ENCODE measurements at regions not wholly inside any gene's neighbourhood (a gene's known extent, or its start where the extent isn't known, plus 50 kb on each side); places are given as distances from the start of the nearest gene placed in this dataset.

- BruUV-seq (replicated peaks): no TSS peak
- intact Hi-C loops (cut with micrococcal nuclease): loop anchor here (10.0 kb wide), 1 partner anchor 193 kb away; no protein-coding TSS in a partner anchor
- H3K27me3 Mint-ChIP-seq (ENCODE audit: insufficient read depth, unreplicated experiment): no peaks in the 10 kb centered on the region
- TF ChIP-seq CTCF (IDR thresholded peaks at IDR 0.05; ENCODE audit: unreplicated experiment): no peak
- H3K36me3 Mint-ChIP-seq (ENCODE audit: insufficient read depth, unreplicated experiment): no peaks in the 10 kb centered on the region
- ChIA-PET CTCF (no interaction called here), POLR2A (no interaction called here)
- no peak for DNase-seq (ENCODE audit: unreplicated experiment)
- H3K4me3 Mint-ChIP-seq (ENCODE audit: unreplicated experiment): no peak overlapping the region
- no peaks in the 10 kb centered on the region for H3K9me3 Mint-ChIP-seq (ENCODE audit: unreplicated experiment)
- peaks cover 9% of the 10 kb centered on the region for H3K4me1 Mint-ChIP-seq (ENCODE audit: insufficient read depth, unreplicated experiment)
- H3K27ac Mint-ChIP-seq (ENCODE audit: low read depth, unreplicated experiment): no peak overlapping the region
Observed at GRCh38 chr4:31041385-31041784, 321.2 kb downstream of the PCDH7 start.

- Mint-ChIP-seq H3K27me3 (ENCODE audit: insufficient read depth, unreplicated experiment) (no peaks in the 10 kb centered on the region), H3K4me3 (ENCODE audit: unreplicated experiment) (no peak overlapping the region), H3K27ac (ENCODE audit: low read depth, unreplicated experiment) (no peak overlapping the region), H3K36me3 (ENCODE audit: insufficient read depth, unreplicated experiment) (no peaks in the 10 kb centered on the region), H3K9me3 (ENCODE audit: unreplicated experiment) (no peaks in the 10 kb centered on the region), H3K4me1 (ENCODE audit: insufficient read depth, unreplicated experiment) (peaks cover 9% of the 10 kb centered on the region)
- no peak for DNase-seq (ENCODE audit: unreplicated experiment)
- intact Hi-C loops (cut with micrococcal nuclease): loop anchor here (10.0 kb wide), 1 partner anchor 193 kb away; no protein-coding TSS in a partner anchor
- TF ChIP-seq CTCF (IDR thresholded peaks at IDR 0.05; ENCODE audit: unreplicated experiment): no peak
- CTCF ChIA-PET: no interaction called here
- BruUV-seq (replicated peaks): no TSS peak
- POLR2A ChIA-PET: no interaction called here
Observed at GRCh38 chr4:31041853-31042252, 321.7 kb downstream of the PCDH7 start.

GRCh38 chr4:31043382-31044062 is 323.4 kb downstream of the PCDH7 start:
- Mint-ChIP-seq H3K27ac (ENCODE audit: low read depth, unreplicated experiment) (no peak overlapping the region), H3K36me3 (ENCODE audit: insufficient read depth, unreplicated experiment) (no peaks in the 10 kb centered on the region), H3K27me3 (ENCODE audit: insufficient read depth, unreplicated experiment) (no peaks in the 10 kb centered on the region), H3K4me3 (ENCODE audit: unreplicated experiment) (no peak overlapping the region), H3K4me1 (ENCODE audit: insufficient read depth, unreplicated experiment) (peaks cover 9% of the 10 kb centered on the region), H3K9me3 (ENCODE audit: unreplicated experiment) (no peaks in the 10 kb centered on the region)
- no peak for TF ChIP-seq CTCF (IDR thresholded peaks at IDR 0.05; ENCODE audit: unreplicated experiment)
- no TSS peak for BruUV-seq (replicated peaks)
- intact Hi-C loops (cut with micrococcal nuclease): loop anchor here (2.0 to 10.0 kb wide), 3 partner anchors 191 to 649 kb away; no protein-coding TSS in a partner anchor
- CTCF ChIA-PET: interaction anchor here (0.6 kb wide), 1 partner anchor 55 kb away, joined by 3 read pairs; no protein-coding TSS in a partner anchor
- POLR2A ChIA-PET: no interaction called here
- no peak for DNase-seq (ENCODE audit: unreplicated experiment)

GRCh38 chr4:31045151-31045550 is 325.0 kb downstream of the PCDH7 start:
- Mint-ChIP-seq H3K4me1 (ENCODE audit: insufficient read depth, unreplicated experiment) (peaks cover 9% of the 10 kb centered on the region), H3K27ac (ENCODE audit: low read depth, unreplicated experiment) (no peak overlapping the region), H3K9me3 (ENCODE audit: unreplicated experiment) (no peaks in the 10 kb centered on the region), H3K4me3 (ENCODE audit: unreplicated experiment) (no peak overlapping the region), H3K27me3 (ENCODE audit: insufficient read depth, unreplicated experiment) (no peaks in the 10 kb centered on the region), H3K36me3 (ENCODE audit: insufficient read depth, unreplicated experiment) (no peaks in the 10 kb centered on the region)
- ChIA-PET POLR2A (interaction anchor here (0.6 to 1.1 kb wide), 4 partner anchors 327 to 615 kb away, joined by 3 to 4 read pairs (median 4); no protein-coding TSS in a partner anchor), CTCF (interaction anchor here (0.6 to 2.2 kb wide), 14 partner anchors 9 to 1037 kb away, joined by 3 to 10 read pairs (median 4); no protein-coding TSS in a partner anchor)
- BruUV-seq (replicated peaks): no TSS peak
- DNase-seq (ENCODE audit: unreplicated experiment): no peak
- TF ChIP-seq CTCF (IDR thresholded peaks at IDR 0.05; ENCODE audit: unreplicated experiment): no peak
- intact Hi-C loops (cut with micrococcal nuclease): loop anchor here (2.0 to 10.0 kb wide), 5 partner anchors 190 to 648 kb away; no protein-coding TSS in a partner anchor

Data from MCF 10A (cell line).